H1 (cell line): ENCODE measurements at regions not wholly inside any gene's neighbourhood (a gene's known extent, or its start where the extent isn't known, plus 50 kb on each side); places are given as distances from the start of the nearest gene placed in this dataset.

Experiments used
- ASH2L ChIP-seq: fragments of 200-600, 300-600 bp; sonication (generic); IDR thresholded peaks from one replicate; pipeline ENCODE4 v1.7.1; 2017; ENCODE audit warnings: low read length
- CTCF ChIP-seq, 3 experiments: IDR thresholded peaks; 1 replicate in 2 of 3; 2 replicates in 1 of 3; pipeline versions ENCODE4 v1.5.1 to v1.6.1; 2011; ENCODE audit warnings: low read length in 3 of 3, mild to moderate bottlenecking in 3 of 3, inconsistent platforms in 2 of 3, low read depth in 1 of 3, moderate library complexity in 1 of 3; ENCODE audit not compliant: insufficient read depth in 1 of 3; ENCODE audit errors: control extremely low read depth in 1 of 3
- EP300 ChIP-seq, 2 experiments: IDR thresholded peaks; 1 replicate in 1 of 2; 2 replicates in 1 of 2; pipeline ENCODE4 v1.6.1; 2011 to 2012; ENCODE audit warnings: low read depth in 2 of 2, low read length in 2 of 2, mild to moderate bottlenecking in 2 of 2, borderline replicate concordance in 1 of 2, inconsistent platforms in 1 of 2, moderate library complexity in 1 of 2
- EZH2 ChIP-seq: fragments of 200-600 bp; sonication (generic); IDR thresholded peaks from 2 replicates; pipeline ENCODE4 v1.7.1; 2012; ENCODE audit warnings: low read depth, mild to moderate bottlenecking, moderate library complexity, low read length, inconsistent platforms; ENCODE audit not compliant: severe bottlenecking
- GABPA ChIP-seq: IDR thresholded peaks from 2 replicates; pipeline ENCODE4 v1.6.1; 2011; ENCODE audit warnings: mild to moderate bottlenecking, low read length, moderate library complexity, borderline replicate concordance; ENCODE audit not compliant: insufficient read depth
- JUN ChIP-seq: IDR thresholded peaks from 2 replicates; pipeline ENCODE4 v1.6.1; 2011; ENCODE audit warnings: low read depth, mild to moderate bottlenecking, improper control_type of control experiment, low read length
- RAD21 ChIP-seq, 2 experiments: IDR thresholded peaks in 1 of 2; conservative IDR thresholded peaks in 1 of 2; 2 replicates each; pipeline ENCODE4 v1.6.1; 2011; ENCODE audit warnings: low read depth in 2 of 2, low read length in 2 of 2, improper control_type of control experiment in 1 of 2, inconsistent platforms in 1 of 2, mild to moderate bottlenecking in 1 of 2, moderate library complexity in 1 of 2
- RFX5 ChIP-seq: IDR thresholded peaks from 2 replicates; pipeline ENCODE4 v1.6.1; 2011; ENCODE audit warnings: low read depth, low read length, improper control_type of control experiment, borderline replicate concordance
- SUZ12 ChIP-seq: fragments of 200-600 bp; sonication (generic); IDR thresholded peaks from 2 replicates; pipeline ENCODE4 v1.6.1; 2012; ENCODE audit warnings: mild to moderate bottlenecking, inconsistent platforms, low read length, moderate library complexity, mixed read lengths
- YY1 ChIP-seq: IDR thresholded peaks from 2 replicates; pipeline ENCODE4 v1.6.1; 2011; ENCODE audit warnings: low read depth, mild to moderate bottlenecking, low read length

GRCh38 chr15:62430056-62430455 lies 265.0 kb upstream of the C2CD4B start:
- TF ChIP-seq EZH2 (no peak), ASH2L (no peak), JUN (no peak), YY1 (no peak), CTCF (IDR thresholded peaks at IDR 0.05; ENCODE audit: control extremely low read depth in 1 of 3, insufficient read depth in 1 of 3, low read depth in 1 of 3, low read length in 3 of 3) (no peak), RFX5 (no peak), RAD21 (IDR thresholded peaks at IDR 0.05 in 1 of 2, conservative IDR thresholded peaks at IDR 0.05 in 1 of 2; ENCODE audit: low read depth in 2 of 2, low read length in 2 of 2) (no peak), SUZ12 (no peak), EP300 (IDR thresholded peaks at IDR 0.05; ENCODE audit: borderline replicate concordance in 1 of 2, low read depth in 2 of 2, low read length in 2 of 2) (no peak), GABPA (no peak)
